ENCODE measurements at regions not wholly inside any gene's neighbourhood (a gene's known extent, or its start where the extent isn't known, plus 50 kb on each side); places are given as distances from the start of the nearest gene placed in this dataset.

- DNase-seq (ENCODE audit: low read depth, low spot score), result no peak
- Histone ChIP-seq H3K36me3 (ENCODE audit: control insufficient read depth, insufficient read depth, low read length) (no peaks in the 10 kb centered on the region), H3K4me1 (ENCODE audit: control insufficient read depth, insufficient read depth, low read length) (no peaks in the 10 kb centered on the region; the same call in 1 of the 2 replicates), H3K9me3 (ENCODE audit: control insufficient read depth, insufficient read depth, low read length) (no peaks in the 10 kb centered on the region), H3K27ac (ENCODE audit: low read length) (no peak overlapping the region), H3K27me3 (ENCODE audit: control insufficient read depth, insufficient read depth, low read length) (no peaks in the 10 kb centered on the region), H3K4me3 (ENCODE audit: low read length) (no peak overlapping the region)
- WGBS (ENCODE audit: insufficient coverage, insufficient read length), result no CpG with 5 or more reads among the region's 2 CpGs
These were observed 151.5 kb upstream of the STMND1 start for GRCh38 chr6:16950302-16950701.

GRCh38 chr6:16949716-16950115 lies 152.1 kb upstream of the STMND1 start:
- no CpG with 5 or more reads among the region's 1 CpG for WGBS (ENCODE audit: insufficient coverage, insufficient read length)
- Histone ChIP-seq H3K36me3 (ENCODE audit: control insufficient read depth, insufficient read depth, low read length) (no peaks in the 10 kb centered on the region), H3K27me3 (ENCODE audit: control insufficient read depth, insufficient read depth, low read length) (no peaks in the 10 kb centered on the region), H3K4me3 (ENCODE audit: low read length) (no peak overlapping the region), H3K4me1 (ENCODE audit: control insufficient read depth, insufficient read depth, low read length) (no peaks in the 10 kb centered on the region; the same call in 1 of the 2 replicates), H3K27ac (ENCODE audit: low read length) (no peak overlapping the region), H3K9me3 (ENCODE audit: control insufficient read depth, insufficient read depth, low read length) (no peaks in the 10 kb centered on the region)
- DNase-seq (ENCODE audit: low read depth, low spot score), result no peak

- Histone ChIP-seq H3K36me3 (ENCODE audit: control insufficient read depth, insufficient read depth, low read length) (no peaks in the 10 kb centered on the region), H3K4me1 (ENCODE audit: control insufficient read depth, insufficient read depth, low read length) (no peaks in the 10 kb centered on the region; the same call in 1 of the 2 replicates), H3K27ac (ENCODE audit: low read length) (no peak overlapping the region), H3K9me3 (ENCODE audit: control insufficient read depth, insufficient read depth, low read length) (no peaks in the 10 kb centered on the region), H3K4me3 (ENCODE audit: low read length) (no peak overlapping the region), H3K27me3 (ENCODE audit: control insufficient read depth, insufficient read depth, low read length) (no peaks in the 10 kb centered on the region)
- no peak for DNase-seq (ENCODE audit: low read depth, low spot score)
- WGBS (ENCODE audit: insufficient coverage, insufficient read length), result no CpG with 5 or more reads among the region's 2 CpGs
These were observed 153.5 kb upstream of the STMND1 start for GRCh38 chr6:16948396-16948795.

- H3K9me3 ChIP-seq (ENCODE audit: control insufficient read depth, insufficient read depth, low read length), result no peaks in the 10 kb centered on the region
- no peaks in the 10 kb centered on the region; the same call in 1 of the 2 replicates for H3K4me1 ChIP-seq (ENCODE audit: control insufficient read depth, insufficient read depth, low read length)
- peak; percentile 18 for DNase-seq (ENCODE audit: low read depth, low spot score)
- WGBS (ENCODE audit: insufficient coverage, insufficient read length), result no CpG with 5 or more reads among the region's 4 CpGs
- H3K27me3 ChIP-seq (ENCODE audit: control insufficient read depth, insufficient read depth, low read length), result no peaks in the 10 kb centered on the region
- no peak overlapping the region for H3K4me3 ChIP-seq (ENCODE audit: low read length)
- H3K36me3 ChIP-seq (ENCODE audit: control insufficient read depth, insufficient read depth, low read length), result no peaks in the 10 kb centered on the region
- no peak overlapping the region for H3K27ac ChIP-seq (ENCODE audit: low read length)
These were observed 154.4 kb upstream of the STMND1 start for GRCh38 chr6:16947375-16948015.

- Histone ChIP-seq H3K9me3 (ENCODE audit: control insufficient read depth, insufficient read depth, low read length) (no peaks in the 10 kb centered on the region), H3K27me3 (ENCODE audit: control insufficient read depth, insufficient read depth, low read length) (no peaks in the 10 kb centered on the region), H3K27ac (ENCODE audit: low read length) (no peak overlapping the region), H3K36me3 (ENCODE audit: control insufficient read depth, insufficient read depth, low read length) (no peaks in the 10 kb centered on the region), H3K4me3 (ENCODE audit: low read length) (no peak overlapping the region), H3K4me1 (ENCODE audit: control insufficient read depth, insufficient read depth, low read length) (no peaks in the 10 kb centered on the region; the same call in 1 of the 2 replicates)
- no peak for DNase-seq (ENCODE audit: low read depth, low spot score)
- no CpG with 5 or more reads among the region's 3 CpGs for WGBS (ENCODE audit: insufficient coverage, insufficient read length)
These were observed 157.3 kb upstream of the STMND1 start for GRCh38 chr6:16944596-16944995.

GRCh38 chr6:16939839-16940238 lies 162.0 kb upstream of the STMND1 start:
- Histone ChIP-seq H3K27me3 (ENCODE audit: control insufficient read depth, insufficient read depth, low read length) (no peaks in the 10 kb centered on the region), H3K27ac (ENCODE audit: low read length) (no peak overlapping the region), H3K4me1 (ENCODE audit: control insufficient read depth, insufficient read depth, low read length) (no peaks in the 10 kb centered on the region), H3K9me3 (ENCODE audit: control insufficient read depth, insufficient read depth, low read length) (no peaks in the 10 kb centered on the region), H3K36me3 (ENCODE audit: control insufficient read depth, insufficient read depth, low read length) (no peaks in the 10 kb centered on the region), H3K4me3 (ENCODE audit: low read length) (no peak overlapping the region)
- DNase-seq (ENCODE audit: low read depth, low spot score), result no peak
- WGBS (ENCODE audit: insufficient coverage, insufficient read length), result no CpG with 5 or more reads among the region's 5 CpGs

GRCh38 chr6:16939351-16939750 lies 162.5 kb upstream of the STMND1 start:
- DNase-seq (ENCODE audit: low read depth, low spot score), result no peak
- Histone ChIP-seq H3K36me3 (ENCODE audit: control insufficient read depth, insufficient read depth, low read length) (no peaks in the 10 kb centered on the region), H3K27me3 (ENCODE audit: control insufficient read depth, insufficient read depth, low read length) (no peaks in the 10 kb centered on the region), H3K9me3 (ENCODE audit: control insufficient read depth, insufficient read depth, low read length) (no peaks in the 10 kb centered on the region), H3K4me3 (ENCODE audit: low read length) (no peak overlapping the region), H3K27ac (ENCODE audit: low read length) (no peak overlapping the region), H3K4me1 (ENCODE audit: control insufficient read depth, insufficient read depth, low read length) (no peaks in the 10 kb centered on the region)
- no CpG with 5 or more reads among the region's 7 CpGs for WGBS (ENCODE audit: insufficient coverage, insufficient read length)

GRCh38 chr6:16936893-16937292 lies 165.0 kb upstream of the STMND1 start:
- no peak for DNase-seq (ENCODE audit: low read depth, low spot score)
- no peak overlapping the region for H3K4me3 ChIP-seq (ENCODE audit: low read length)
- H3K4me1 ChIP-seq (ENCODE audit: control insufficient read depth, insufficient read depth, low read length), result no peaks in the 10 kb centered on the region
- H3K9me3 ChIP-seq (ENCODE audit: control insufficient read depth, insufficient read depth, low read length), result no peaks in the 10 kb centered on the region
- H3K36me3 ChIP-seq (ENCODE audit: control insufficient read depth, insufficient read depth, low read length), result no peaks in the 10 kb centered on the region
- WGBS (ENCODE audit: insufficient coverage, insufficient read length), result 100% methylated on average over 1 of the region's 3 CpGs
- H3K27ac ChIP-seq (ENCODE audit: low read length), result no peak overlapping the region
- H3K27me3 ChIP-seq (ENCODE audit: control insufficient read depth, insufficient read depth, low read length), result no peaks in the 10 kb centered on the region

GRCh38 chr6:16933961-16934360 lies 167.9 kb upstream of the STMND1 start:
- Histone ChIP-seq H3K36me3 (ENCODE audit: control insufficient read depth, insufficient read depth, low read length) (no peaks in the 10 kb centered on the region), H3K27ac (ENCODE audit: low read length) (no peak overlapping the region), H3K4me1 (ENCODE audit: control insufficient read depth, insufficient read depth, low read length) (no peaks in the 10 kb centered on the region), H3K4me3 (ENCODE audit: low read length) (no peak overlapping the region), H3K9me3 (ENCODE audit: control insufficient read depth, insufficient read depth, low read length) (no peaks in the 10 kb centered on the region), H3K27me3 (ENCODE audit: control insufficient read depth, insufficient read depth, low read length) (no peaks in the 10 kb centered on the region)
- no peak for DNase-seq (ENCODE audit: low read depth, low spot score)
- no CpG with 5 or more reads among the region's 1 CpG for WGBS (ENCODE audit: insufficient coverage, insufficient read length)

- H3K4me1 ChIP-seq (ENCODE audit: control insufficient read depth, insufficient read depth, low read length), result no peaks in the 10 kb centered on the region
- no peak overlapping the region for H3K4me3 ChIP-seq (ENCODE audit: low read length)
- H3K27ac ChIP-seq (ENCODE audit: low read length), result no peak overlapping the region
- no peaks in the 10 kb centered on the region for H3K36me3 ChIP-seq (ENCODE audit: control insufficient read depth, insufficient read depth, low read length)
- WGBS (ENCODE audit: insufficient coverage, insufficient read length), result no CpG with 5 or more reads among the region's 4 CpGs
- no peaks in the 10 kb centered on the region for H3K9me3 ChIP-seq (ENCODE audit: control insufficient read depth, insufficient read depth, low read length)
- H3K27me3 ChIP-seq (ENCODE audit: control insufficient read depth, insufficient read depth, low read length), result no peaks in the 10 kb centered on the region
- DNase-seq (ENCODE audit: low read depth, low spot score), result no peak
These were observed 168.3 kb upstream of the STMND1 start for GRCh38 chr6:16933532-16933931.

GRCh38 chr6:16932920-16933319 lies 168.9 kb upstream of the STMND1 start:
- DNase-seq (ENCODE audit: low read depth, low spot score), result no peak
- Histone ChIP-seq H3K36me3 (ENCODE audit: control insufficient read depth, insufficient read depth, low read length) (no peaks in the 10 kb centered on the region), H3K27me3 (ENCODE audit: control insufficient read depth, insufficient read depth, low read length) (no peaks in the 10 kb centered on the region), H3K27ac (ENCODE audit: low read length) (no peak overlapping the region), H3K9me3 (ENCODE audit: control insufficient read depth, insufficient read depth, low read length) (no peaks in the 10 kb centered on the region), H3K4me3 (ENCODE audit: low read length) (no peak overlapping the region), H3K4me1 (ENCODE audit: control insufficient read depth, insufficient read depth, low read length) (no peaks in the 10 kb centered on the region)
- no CpG with 5 or more reads among the region's 4 CpGs for WGBS (ENCODE audit: insufficient coverage, insufficient read length)
